Breast epithelium (tissue), 4 donors: ENCODE measurements at regions not wholly inside any gene's neighbourhood (a gene's known extent, or its start where the extent isn't known, plus 50 kb on each side); places are given as distances from the start of the nearest gene placed in this dataset.
"Not testable (repeated sequence)": the region's sequence is repeated elsewhere in the genome, so short reads cannot be mapped to it uniquely, and the experiment has no call there.

Source experiments
- DNase-seq, 2 donors: peaks; one replicate each; pipeline ENCODE4 v3.0.0-alpha.2; 2019; ENCODE audit warnings: low spot score in 2 of 2
- H3K27ac ChIP-seq, 2 donors: fragments of 200-600 bp; sonication (generic) in 1 of 2; one replicate each; pipeline ENCODE4 v1.5.1; 2016 to 2019; ENCODE audit warnings: mild to moderate bottlenecking in 1 of 2
- H3K27me3 ChIP-seq, 2 donors: fragments of 200-600 bp; sonication (generic) in 1 of 2; one replicate each; pipeline versions ENCODE4 v1.5.1 to v1.6.0; 2017 to 2019; ENCODE audit warnings: control low read depth in 1 of 2, mild to moderate bottlenecking in 1 of 2
- H3K36me3 ChIP-seq: fragments of 200-600 bp; one replicate; pipeline ENCODE4 v1.5.1; 2019
- H3K4me1 ChIP-seq, 2 donors: fragments of 200-600 bp; sonication (generic); one replicate each; pipeline ENCODE4 v1.5.1; 2016 to 2019; ENCODE audit warnings: control low read depth in 1 of 2
- H3K4me3 ChIP-seq, 3 donors: fragments of 200-600 bp; sonication (generic); 1 replicate in 2 of 3; 2 replicates in 1 of 3; pipeline ENCODE4 v1.5.1; 2016 to 2019; ENCODE audit warnings: mild to moderate bottlenecking in 3 of 3, moderate library complexity in 2 of 3
- H3K9me3 ChIP-seq, 2 donors: fragments of 200-600 bp; sonication (generic) in 1 of 2; one replicate each; pipeline ENCODE4 v1.5.1; 2016 to 2019; ENCODE audit warnings: control low read depth in 1 of 2
- CTCF ChIP-seq, 3 donors: fragments of 450-650 bp; IDR thresholded peaks; one replicate each; pipeline ENCODE4 v1.5.1; 2016 to 2017; ENCODE audit warnings: antibody characterized with exemption in 3 of 3, mild to moderate bottlenecking in 3 of 3, moderate library complexity in 3 of 3
- POLR2A ChIP-seq: fragments of 450-650 bp; IDR thresholded peaks from one replicate; pipeline ENCODE4 v1.6.1; 2016; ENCODE audit warnings: antibody characterized with exemption, mild to moderate bottlenecking, moderate library complexity
- POLR2AphosphoS5 ChIP-seq, 3 donors: sonication (generic); formaldehyde crosslinking; IDR thresholded peaks; one replicate each; pipeline ENCODE4 v1.6.1; 2017; ENCODE audit warnings: antibody characterized with exemption in 3 of 3
- intact Hi-C: fragments of 100-400 bp; cut with DNase I; formaldehyde crosslinking; loops from one replicate; pipeline ENCODE4 v1.15.1; 2023; ENCODE audit warnings: low total_unique reads

- no peak overlapping the region for H3K4me3 ChIP-seq
- intact Hi-C loops = no loop called here
- H3K9me3 ChIP-seq = peaks cover 0 to 13% of the 10 kb centered on the region in 2 donors
- no peaks in the 10 kb centered on the region for H3K27me3 ChIP-seq
- DNase-seq = no peak
- TF ChIP-seq POLR2A = no peak
- TF ChIP-seq POLR2AphosphoS5 (IDR thresholded peaks at IDR 0.05) = no peak
- TF ChIP-seq CTCF (IDR thresholded peaks at IDR 0.05) = no peak
- H3K36me3 ChIP-seq = no peaks in the 10 kb centered on the region
- peaks cover 0 to 6% of the 10 kb centered on the region in 2 donors for H3K4me1 ChIP-seq
- peak overlapping the region in 1 of 2 donors; percentile 61 for H3K27ac ChIP-seq
Observed at GRCh38 chr3:72079369-72079872, 294.5 kb upstream of the PROK2 start.

- H3K4me3 ChIP-seq = no peak overlapping the region
Observed at GRCh38 chr3:72078676-72079368, 293.9 kb upstream of the PROK2 start.

GRCh38 chr3:72077473-72078259 is 292.7 kb upstream of the PROK2 start:
- no peak for DNase-seq
- Histone ChIP-seq H3K9me3 (peaks cover 0 to 13% of the 10 kb centered on the region in 2 donors), H3K36me3 (no peaks in the 10 kb centered on the region), H3K4me1 (peaks cover 0 to 6% of the 10 kb centered on the region in 2 donors), H3K27me3 (no peaks in the 10 kb centered on the region), H3K4me3 (no peak overlapping the region), H3K27ac (no peak overlapping the region)
- TF ChIP-seq CTCF (IDR thresholded peaks at IDR 0.05) (no peak), POLR2A (no peak), POLR2AphosphoS5 (IDR thresholded peaks at IDR 0.05) (no peak)
- intact Hi-C loops = no loop called here

More at GRCh38 chr3:72078676-72079368, 293.9 kb upstream of the PROK2 start:
- H3K27ac ChIP-seq = peak overlapping the region; percentile 42 to 61
- H3K27me3 ChIP-seq = no peaks in the 10 kb centered on the region
- intact Hi-C loops = no loop called here
- no peak for DNase-seq
- H3K36me3 ChIP-seq = no peaks in the 10 kb centered on the region
- TF ChIP-seq CTCF (IDR thresholded peaks at IDR 0.05) (no peak), POLR2AphosphoS5 (IDR thresholded peaks at IDR 0.05) (no peak)
- H3K9me3 ChIP-seq = peaks cover 0 to 13% of the 10 kb centered on the region in 2 donors
- H3K4me1 ChIP-seq = peaks cover 0 to 6% of the 10 kb centered on the region in 2 donors

- H3K4me3 ChIP-seq, H3K4me1 ChIP-seq, H3K36me3 ChIP-seq, intact Hi-C loops, H3K27ac ChIP-seq, H3K27me3 ChIP-seq, DNase-seq: not testable (repeated sequence)
- peaks cover 0 to 13% of the 10 kb centered on the region in 2 donors for H3K9me3 ChIP-seq
Observed at GRCh38 chr3:72075848-72076247, 290.9 kb upstream of the PROK2 start.

GRCh38 chr3:72071624-72072023 is 286.7 kb upstream of the PROK2 start:
- no peak overlapping the region for H3K27ac ChIP-seq
- no peak for DNase-seq
- no peak for TF ChIP-seq POLR2A
- no peak for TF ChIP-seq POLR2AphosphoS5 (IDR thresholded peaks at IDR 0.05)
- TF ChIP-seq CTCF (IDR thresholded peaks at IDR 0.05) = no peak
- no peak overlapping the region for H3K4me3 ChIP-seq
- H3K27me3 ChIP-seq = no peaks in the 10 kb centered on the region
- intact Hi-C loops = no loop called here
- no peaks in the 10 kb centered on the region for H3K4me1 ChIP-seq
- H3K9me3 ChIP-seq = peaks cover 0 to 12% of the 10 kb centered on the region in 2 donors
- H3K36me3 ChIP-seq = no peaks in the 10 kb centered on the region
